GM19328 (cell line): ENCODE measurements at regions not wholly inside any gene's neighbourhood (a gene's known extent, or its start where the extent isn't known, plus 50 kb on each side); places are given as distances from the start of the nearest gene placed in this dataset.

ENCODE experiments used
- ATAC-seq: cut with Tn5 transposase; IDR thresholded peaks from one replicate; pipeline ENCODE4 v1.9.1; 2021; ENCODE audit warnings: mild to moderate bottlenecking, moderate library complexity; ENCODE audit not compliant: unreplicated experiment

DNA sequence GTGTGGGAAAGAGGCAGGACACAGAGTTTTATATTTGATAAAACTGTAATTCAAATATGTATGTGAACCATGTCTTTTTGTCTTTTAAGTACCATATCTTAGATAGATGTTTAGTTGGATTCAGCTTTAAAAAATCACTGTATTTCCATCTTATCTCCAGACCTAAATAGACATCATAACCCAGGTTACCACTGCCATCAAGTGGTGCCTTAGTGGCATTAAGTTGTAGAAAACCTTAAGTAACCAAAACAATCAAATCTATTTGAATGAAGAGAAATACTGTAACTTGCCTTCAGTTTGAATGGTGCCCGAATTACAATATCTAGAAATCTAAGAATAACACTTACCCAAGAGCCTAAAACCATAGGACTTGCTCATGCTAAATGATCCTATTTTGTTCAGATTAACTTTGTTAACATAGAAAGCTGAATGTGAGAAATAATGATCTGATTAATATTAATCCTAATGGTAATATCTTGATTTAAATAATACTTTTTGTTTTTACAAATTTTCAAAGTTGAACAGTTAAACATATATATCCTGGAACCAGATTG lies 92.5 kb upstream of the MAP2 start:
- no peak for ATAC-seq

DNA sequence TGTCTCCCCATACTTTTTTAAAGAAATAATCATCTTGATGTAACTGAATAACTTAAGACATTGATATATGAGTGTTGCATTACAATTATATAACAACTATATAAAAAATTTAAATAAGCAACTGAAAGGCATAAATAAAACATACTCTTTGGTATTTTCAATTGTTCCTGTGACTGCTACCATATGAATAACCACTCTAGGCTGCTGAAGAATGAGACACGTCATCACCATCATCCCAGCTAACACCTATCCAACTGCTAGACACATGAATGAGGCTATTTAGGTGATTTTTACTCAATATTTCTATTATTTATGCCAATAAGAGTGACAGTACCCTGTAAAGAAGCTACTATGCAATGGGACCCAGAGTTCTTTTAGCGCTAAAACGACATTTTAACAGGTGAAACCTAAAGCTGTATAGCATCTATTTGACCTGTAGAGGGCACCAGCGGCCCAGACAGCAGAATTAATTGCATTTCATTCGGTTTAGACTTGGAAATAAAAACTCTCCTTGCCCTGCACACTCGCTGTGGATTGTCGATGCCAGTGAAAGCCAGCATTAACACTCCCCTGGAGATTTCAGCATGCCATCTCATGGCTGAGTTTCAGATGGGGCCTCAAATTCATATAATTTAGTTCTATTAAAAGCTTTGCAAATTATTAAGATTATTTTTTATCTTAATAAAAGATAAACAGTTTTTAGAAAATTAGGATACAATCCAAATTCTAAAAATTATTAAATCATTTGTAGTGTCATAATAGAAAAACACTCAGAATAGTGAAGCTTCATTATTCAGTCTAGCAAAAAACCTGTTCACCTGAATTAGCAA lies 89.4 kb upstream of the MAP2 start:
- ATAC-seq = peak; percentile 68

DNA sequence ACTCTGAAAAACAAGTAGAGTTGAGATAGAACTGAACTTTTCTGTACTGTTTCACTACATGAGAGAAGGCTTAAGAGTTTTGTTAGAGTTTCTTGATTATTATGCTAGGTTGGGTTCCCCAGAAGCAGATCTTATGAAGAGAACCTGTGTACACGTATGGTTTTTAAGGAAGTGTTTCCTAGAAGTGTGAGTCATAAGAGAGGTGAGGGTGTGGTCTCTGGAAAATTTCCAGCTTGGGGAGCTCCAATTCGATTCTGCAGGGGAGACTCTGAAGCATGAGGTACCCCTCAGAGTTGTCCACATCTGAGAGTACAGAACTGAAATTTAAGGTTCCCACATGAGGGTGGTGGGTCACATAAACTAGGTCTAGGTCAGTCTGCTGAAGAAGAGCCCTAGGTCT lies 83.3 kb upstream of the MAP2 start:
- no peak for ATAC-seq

DNA sequence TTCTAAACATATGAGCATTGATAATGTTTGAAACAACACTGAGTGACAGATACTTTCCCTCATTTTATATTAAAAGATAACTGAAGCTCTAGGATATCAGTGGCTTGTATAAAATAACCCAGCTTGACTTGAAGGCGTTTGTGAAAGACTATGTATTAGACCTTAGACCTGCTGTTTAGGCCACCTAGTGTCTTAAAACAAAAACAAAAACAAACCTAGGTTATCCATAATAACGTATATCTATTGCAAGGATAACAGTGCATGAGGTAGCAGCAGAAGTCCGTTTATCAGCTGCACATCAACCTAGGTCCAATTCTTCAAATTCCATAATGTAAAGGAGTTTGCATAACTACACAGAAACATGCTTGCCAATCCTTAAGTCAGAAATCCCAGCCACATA lies 79.5 kb upstream of the MAP2 start:
- no peak for ATAC-seq

DNA sequence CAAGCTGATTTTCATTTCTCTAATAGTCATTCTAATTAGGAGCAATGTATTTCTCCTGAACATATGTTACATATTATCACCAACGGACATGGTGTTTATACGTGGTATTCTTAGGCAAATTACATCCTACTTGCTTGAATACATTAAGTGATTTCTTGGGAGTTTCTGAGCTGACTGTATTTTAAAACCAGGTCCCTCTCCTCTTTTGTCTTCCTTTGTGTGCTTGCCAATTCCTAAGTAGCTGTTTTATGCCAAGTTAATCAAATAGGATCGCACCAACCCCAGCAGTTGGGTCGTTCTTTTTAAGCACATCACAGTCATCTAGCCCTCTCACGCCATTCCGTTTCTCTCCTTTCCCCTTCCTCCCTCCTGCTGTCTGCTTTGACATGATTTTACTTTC lies 75.4 kb upstream of the MAP2 start:
- no peak for ATAC-seq

DNA sequence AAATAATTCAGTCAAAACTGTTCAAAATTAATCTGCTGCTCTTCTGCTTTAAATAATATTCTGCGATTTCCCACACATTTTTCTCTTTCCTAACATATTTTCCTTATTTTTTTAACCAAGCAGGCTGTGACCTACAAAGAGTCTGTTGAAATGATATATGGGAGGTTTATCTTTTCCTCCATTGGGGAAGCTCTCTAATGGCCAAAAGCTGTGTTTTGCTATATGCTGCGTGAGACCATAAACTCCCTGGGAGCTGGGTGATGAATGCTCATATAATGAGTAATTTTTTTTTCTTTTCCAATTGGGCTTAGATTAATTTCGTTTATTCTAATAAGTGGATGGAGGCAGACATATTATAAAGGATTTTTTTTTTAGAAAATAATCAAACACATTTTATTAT lies 72.2 kb upstream of the MAP2 start:
- ATAC-seq = no peak

DNA sequence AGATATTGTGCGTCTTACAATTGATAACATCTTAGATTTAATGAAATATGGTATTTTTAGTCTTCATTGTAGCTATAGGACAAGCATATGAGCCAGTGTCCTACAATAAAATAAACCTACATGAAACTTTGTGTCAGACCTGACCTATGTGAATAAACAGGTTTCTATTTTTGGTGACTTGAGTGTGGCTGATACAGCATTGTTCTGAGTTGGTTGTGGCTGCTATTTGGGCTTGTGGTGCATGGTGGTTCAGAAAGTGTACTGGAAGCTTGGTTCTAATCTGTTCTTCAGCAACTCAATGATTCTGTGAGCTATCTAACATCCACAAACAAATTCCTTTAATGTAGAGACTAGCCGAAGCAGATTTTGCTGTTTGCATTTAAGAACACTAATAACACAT lies 64.9 kb upstream of the MAP2 start:
- no peak for ATAC-seq

DNA sequence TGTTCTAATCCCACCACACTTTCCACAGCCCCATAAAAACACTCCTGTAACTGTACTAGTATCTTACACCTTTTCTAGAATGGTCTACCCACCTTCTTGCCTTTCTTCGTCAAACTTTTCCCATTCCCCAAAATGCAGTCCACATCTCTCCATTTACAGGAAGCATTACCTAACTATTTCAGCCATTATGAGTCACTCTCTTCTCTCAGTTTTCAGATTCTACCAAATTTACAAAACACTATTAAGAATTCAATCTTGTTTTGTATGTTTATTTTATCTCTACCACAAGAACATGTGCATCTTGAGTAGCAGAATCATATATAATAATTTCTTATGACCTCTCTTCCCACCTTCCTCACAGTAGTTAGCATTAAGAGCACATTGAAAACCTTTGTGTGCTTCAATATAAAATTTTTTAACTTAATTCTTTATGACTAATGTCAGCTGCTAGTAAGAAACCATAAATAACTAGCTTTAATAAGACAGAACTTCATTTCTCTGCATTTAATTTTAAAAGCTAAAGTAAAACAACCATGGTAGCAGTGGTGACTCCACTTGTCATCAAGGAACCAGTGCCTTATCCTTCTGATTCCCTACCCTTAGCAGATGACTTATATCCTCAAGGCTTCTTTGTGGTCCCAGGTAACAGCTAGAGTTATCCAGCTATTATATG lies 56.6 kb upstream of the MAP2 start:
- ATAC-seq = no peak

DNA sequence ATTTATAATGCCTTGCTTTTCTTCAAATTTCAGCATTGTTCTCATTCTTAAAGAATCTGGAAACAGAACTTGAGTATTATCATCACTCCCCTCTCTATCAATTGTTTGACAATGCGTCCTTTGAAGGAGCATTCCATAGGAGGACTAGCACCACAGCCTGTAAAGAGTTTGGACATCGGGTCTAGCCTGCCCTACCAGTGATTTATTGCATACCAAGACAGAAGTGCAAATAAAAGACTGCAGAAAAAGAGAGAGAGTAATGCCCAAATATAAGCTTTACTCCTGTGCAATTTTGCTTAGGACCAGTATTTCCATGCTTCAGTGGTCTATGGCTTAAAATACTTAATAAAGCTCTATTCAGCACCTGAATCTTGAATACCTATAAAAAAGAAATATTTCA lies 55.4 kb upstream of the MAP2 start:
- ATAC-seq = no peak

DNA sequence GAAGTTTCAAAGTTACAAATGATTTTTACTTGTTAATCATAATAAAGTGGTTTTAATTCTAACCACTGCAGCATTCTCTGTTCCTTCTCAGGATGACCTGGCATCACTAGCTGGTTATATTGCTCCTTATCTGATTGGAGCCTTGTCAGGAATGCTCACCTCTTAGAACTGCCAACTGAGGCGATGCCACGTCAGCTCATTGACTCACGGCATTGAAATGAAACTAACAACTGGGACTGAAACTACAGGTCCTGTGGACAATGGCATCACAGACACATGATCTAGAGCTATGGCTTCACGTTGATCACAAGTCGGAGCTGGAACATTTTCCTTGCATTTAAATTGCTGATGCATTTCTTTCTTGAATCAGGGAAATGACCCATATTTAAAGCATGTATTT lies 54.9 kb upstream of the MAP2 start:
- no peak for ATAC-seq

DNA sequence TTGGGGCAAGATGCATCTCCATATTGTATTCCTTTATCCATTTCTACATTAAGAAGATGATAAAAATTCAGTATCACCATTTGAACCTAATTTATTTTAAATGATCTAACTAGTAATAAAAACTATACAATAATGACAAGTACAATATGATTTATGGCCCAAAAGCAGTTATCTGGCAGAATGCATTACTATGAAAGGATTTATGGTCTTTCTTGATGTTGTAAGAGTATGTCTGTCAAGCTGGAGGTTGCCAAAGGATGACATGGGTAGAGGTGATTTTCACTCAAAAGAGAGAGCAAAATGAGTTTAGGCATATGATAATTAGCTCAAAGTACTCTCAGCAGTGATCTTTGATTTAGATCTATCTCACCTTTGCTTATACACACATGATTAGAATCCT lies 54.2 kb upstream of the MAP2 start:
- ATAC-seq = no peak

DNA sequence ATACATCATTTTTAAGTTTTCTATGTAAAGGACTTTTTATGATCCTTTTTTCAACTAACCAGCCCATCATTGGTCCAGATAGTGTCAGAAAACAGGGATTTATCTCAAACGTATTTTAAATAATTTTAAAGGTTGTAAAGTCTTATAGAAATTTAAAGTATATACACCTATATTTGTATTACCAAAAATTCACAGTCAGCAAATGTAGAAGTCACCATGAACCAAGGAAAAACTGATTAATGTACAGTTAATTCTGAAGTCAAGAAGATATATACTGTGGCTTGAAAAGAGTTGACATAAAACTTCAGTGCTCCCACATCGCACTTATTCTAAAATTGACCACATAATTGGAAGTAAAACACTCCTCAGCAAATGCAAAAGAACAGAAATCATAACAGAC lies 52.4 kb upstream of the MAP2 start:
- ATAC-seq = no peak
